ENCODE measurements at regions not wholly inside any gene's neighbourhood (a gene's known extent, or its start where the extent isn't known, plus 50 kb on each side); places are given as distances from the start of the nearest gene placed in this dataset.

GRCh38 chr9:108575276-108575675, 280.5 kb downstream of the ACTL7B start:
- Histone ChIP-seq H4K20me1 (ENCODE audit: insufficient read depth, low read length) (no peaks in the 10 kb centered on the region), H2AFZ (ENCODE audit: insufficient read depth, low read depth, low read length, poor library complexity, severe bottlenecking) (no peak overlapping the region), H3K4me2 (replicated peaks; ENCODE audit: extremely low read depth, low read length, poor library complexity, severe bottlenecking) (no peak overlapping the region), H3K4me1 (ENCODE audit: control insufficient read depth in 1 of 2, insufficient read depth in 2 of 2, low read length in 2 of 2) (peaks cover 12 to 13% of the 10 kb centered on the region in 2 donors), H3K4me3 (replicated peaks in 1 of 3; ENCODE audit: low read depth in 2 of 3, low read length in 3 of 3) (no peak overlapping the region), H3K36me3 (replicated peaks in 1 of 2; ENCODE audit: control insufficient read depth in 1 of 2, insufficient read depth in 2 of 2, low read length in 2 of 2) (no peaks in the 10 kb centered on the region), H3K27me3 (ENCODE audit: control insufficient read depth in 2 of 2, insufficient read depth in 2 of 2, low read length in 2 of 2) (no peaks in the 10 kb centered on the region), H3K9me3 (replicated peaks in 1 of 2; ENCODE audit: control insufficient read depth in 1 of 2, insufficient read depth in 1 of 2, low read length in 2 of 2) (no peaks in the 10 kb centered on the region), H3K27ac (ENCODE audit: low read depth in 1 of 2, low read length in 2 of 2) (no peak overlapping the region), H3K79me2 (ENCODE audit: insufficient read depth, low read length) (no peaks in the 10 kb centered on the region), H3K9ac (ENCODE audit: insufficient read depth, low read length, poor library complexity, severe bottlenecking) (no peak overlapping the region)
- Mint-ChIP-seq H3K9me3 (no peaks in the 10 kb centered on the region), H3K4me3 (no peak overlapping the region), H3K4me1 (peaks cover 18% of the 10 kb centered on the region), H3K27ac (no peak overlapping the region), H3K36me3 (peaks cover 0 to 2% of the 10 kb centered on the region in 2 donors), H3K27me3 (ENCODE audit: low read depth in 3 of 3) (peaks cover 0 to 3% (median 2%) of the 10 kb centered on the region in 3 donors)
- intact Hi-C loops (cut with micrococcal nuclease): no loop called here
- TF ChIP-seq CTCF (IDR thresholded peaks at IDR 0.05): no peak
- DNase-seq: no peak
- WGBS (ENCODE audit: insufficient coverage): no CpG with 5 or more reads among the region's 1 CpG

- no peak overlapping the region for H3K4me2 ChIP-seq (replicated peaks; ENCODE audit: extremely low read depth, low read length, poor library complexity, severe bottlenecking)
- Mint-ChIP-seq H3K27ac (peak overlapping the region in 1 of 7 donors; percentile 1), H3K9me3 (no peaks in the 10 kb centered on the region), H3K4me3 (no peak overlapping the region), H3K4me1 (peaks cover 12% of the 10 kb centered on the region), H3K27me3 (ENCODE audit: low read depth in 3 of 3) (peaks cover 0 to 4% (median 3%) of the 10 kb centered on the region in 3 donors), H3K36me3 (peaks cover 0 to 2% of the 10 kb centered on the region in 2 donors)
- no peaks in the 10 kb centered on the region for H3K4me1 ChIP-seq (ENCODE audit: control insufficient read depth in 1 of 2, insufficient read depth in 2 of 2, low read length in 2 of 2)
- peak; percentile 12 to 29 (median 21) for DNase-seq
- H3K9ac ChIP-seq (ENCODE audit: insufficient read depth, low read length, poor library complexity, severe bottlenecking): no peak overlapping the region
- H2AFZ ChIP-seq (ENCODE audit: insufficient read depth, low read depth, low read length, poor library complexity, severe bottlenecking): no peak overlapping the region
- no peak overlapping the region for H3K4me3 ChIP-seq (replicated peaks in 1 of 3; ENCODE audit: low read depth in 2 of 3, low read length in 3 of 3)
- H4K20me1 ChIP-seq (ENCODE audit: insufficient read depth, low read length): no peaks in the 10 kb centered on the region
- no peaks in the 10 kb centered on the region for H3K79me2 ChIP-seq (ENCODE audit: insufficient read depth, low read length)
- intact Hi-C loops (cut with micrococcal nuclease): loop anchor here (5.0 to 10.0 kb wide), 5 partner anchors 102 to 1145 kb away; no protein-coding TSS in a partner anchor
- no peaks in the 10 kb centered on the region for H3K36me3 ChIP-seq (replicated peaks in 1 of 2; ENCODE audit: control insufficient read depth in 1 of 2, insufficient read depth in 2 of 2, low read length in 2 of 2)
- WGBS (ENCODE audit: insufficient coverage): 58% methylated on average over 3 of the region's 3 CpGs
- no peak for TF ChIP-seq CTCF (IDR thresholded peaks at IDR 0.05)
- no peak overlapping the region for H3K27ac ChIP-seq (ENCODE audit: low read depth in 1 of 2, low read length in 2 of 2)
- no peaks in the 10 kb centered on the region for H3K9me3 ChIP-seq (replicated peaks in 1 of 2; ENCODE audit: control insufficient read depth in 1 of 2, insufficient read depth in 1 of 2, low read length in 2 of 2)
- no peaks in the 10 kb centered on the region for H3K27me3 ChIP-seq (ENCODE audit: control insufficient read depth in 2 of 2, insufficient read depth in 2 of 2, low read length in 2 of 2)
These were observed 286.2 kb downstream of the ACTL7B start for GRCh38 chr9:108569624-108570023.

All from CD14-positive monocyte (primary cell).